ENCODE measurements at regions not wholly inside any gene's neighbourhood (a gene's known extent, or its start where the extent isn't known, plus 50 kb on each side); places are given as distances from the start of the nearest gene placed in this dataset.

GRCh38 chr6:9420316-9421015, 985.1 kb upstream of the SLC35B3 start:
- TF ChIP-seq YY1 (IDR thresholded peaks at IDR 0.05; ENCODE audit: extremely low read depth, insufficient replicate concordance, low read depth, low read length) (no peak), SP1 (IDR thresholded peaks at IDR 0.05; ENCODE audit: low read depth) (no peak), REST (IDR thresholded peaks at IDR 0.05; ENCODE audit: low read depth) (no peak), SRF (IDR thresholded peaks at IDR 0.05; ENCODE audit: low read depth) (no peak), JUND (IDR thresholded peaks at IDR 0.05) (no peak), ZNF274 (IDR thresholded peaks at IDR 0.05; ENCODE audit: low read depth, low read length) (no peak), ZFX (IDR thresholded peaks at IDR 0.05) (no peak), CTCF (IDR thresholded peaks at IDR 0.05 in 2 of 3, conservative IDR thresholded peaks at IDR 0.05 in 1 of 3; ENCODE audit: borderline replicate concordance in 1 of 3, insufficient read depth in 1 of 3, low read depth in 2 of 3, low read length in 2 of 3) (no peak), POLR2A (IDR thresholded peaks at IDR 0.05; ENCODE audit: borderline replicate concordance, extremely low read depth, insufficient read depth, insufficient read length) (no peak)
- TF ChIP-seq, protein P1, sequence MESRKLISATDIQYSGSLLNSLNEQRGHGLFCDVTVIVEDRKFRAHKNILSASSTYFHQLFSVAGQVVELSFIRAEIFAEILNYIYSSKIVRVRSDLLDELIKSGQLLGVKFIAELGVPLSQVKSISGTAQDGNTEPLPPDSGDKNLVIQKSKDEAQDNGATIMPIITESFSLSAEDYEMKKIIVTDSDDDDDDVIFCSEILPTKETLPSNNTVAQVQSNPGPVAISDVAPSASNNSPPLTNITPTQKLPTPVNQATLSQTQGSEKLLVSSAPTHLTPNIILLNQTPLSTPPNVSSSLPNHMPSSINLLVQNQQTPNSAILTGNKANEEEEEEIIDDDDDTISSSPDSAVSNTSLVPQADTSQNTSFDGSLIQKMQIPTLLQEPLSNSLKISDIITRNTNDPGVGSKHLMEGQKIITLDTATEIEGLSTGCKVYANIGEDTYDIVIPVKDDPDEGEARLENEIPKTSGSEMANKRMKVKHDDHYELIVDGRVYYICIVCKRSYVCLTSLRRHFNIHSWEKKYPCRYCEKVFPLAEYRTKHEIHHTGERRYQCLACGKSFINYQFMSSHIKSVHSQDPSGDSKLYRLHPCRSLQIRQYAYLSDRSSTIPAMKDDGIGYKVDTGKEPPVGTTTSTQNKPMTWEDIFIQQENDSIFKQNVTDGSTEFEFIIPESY (IDR thresholded peaks at IDR 0.05; ENCODE audit: extremely low read depth, insufficient replicate concordance, low read length) = no peak
- no peaks in the 10 kb centered on the region for H3K9me3 ChIP-seq (ENCODE audit: control insufficient read depth in 1 of 2, insufficient read depth in 1 of 2, low read depth in 1 of 2, low read length in 2 of 2)
- no peaks in the 10 kb centered on the region for H3K79me2 ChIP-seq (ENCODE audit: insufficient read depth, low read length)
- H3K4me2 ChIP-seq (ENCODE audit: low read length) = no peak overlapping the region
- no peaks in the 10 kb centered on the region for H3K4me1 ChIP-seq (ENCODE audit: control insufficient read depth in 1 of 2, insufficient read depth in 2 of 2, low read length in 2 of 2)
- no peak overlapping the region for H2AFZ ChIP-seq (ENCODE audit: low read depth, low read length, poor library complexity, severe bottlenecking)
- DNase-seq (ENCODE audit: low read depth, low spot score) (no peak), ATAC-seq (no peak)
- BruUV-seq (replicated peaks) = no TSS peak
- no peak overlapping the region for H3K27ac ChIP-seq (ENCODE audit: low read depth, low read length)
- ChIA-PET POLR2A (no interaction called here), RAD21 (ENCODE audit: low non-redundant PET in 1 of 2, low total read pairs in 2 of 2, uncharacterized antibody in 2 of 2, unreplicated experiment in 2 of 2) (no interaction called here), CTCF (no interaction called here)
- no peaks in the 10 kb centered on the region for H3K9me2 ChIP-seq (ENCODE audit: insufficient read depth)
- H3K4me3 ChIP-seq (replicated peaks in 1 of 2; ENCODE audit: low read depth in 1 of 2, low read length in 2 of 2) = no peak overlapping the region
- H3K36me3 ChIP-seq (ENCODE audit: control insufficient read depth in 1 of 2, insufficient read depth in 2 of 2, low read length in 2 of 2) = no peaks in the 10 kb centered on the region
- no peaks in the 10 kb centered on the region for H4K20me1 ChIP-seq (ENCODE audit: insufficient read depth)
- no peak overlapping the region for H3K9ac ChIP-seq (ENCODE audit: low read length)
- intact Hi-C loops (cut with micrococcal nuclease) = no loop called here
- no peaks in the 10 kb centered on the region for H3K27me3 ChIP-seq (ENCODE audit: insufficient read depth, low read length)
